ENCODE measurements at regions not wholly inside any gene's neighbourhood (a gene's known extent, or its start where the extent isn't known, plus 50 kb on each side); places are given as distances from the start of the nearest gene placed in this dataset.
"Not testable (repeated sequence)": the region's sequence is repeated elsewhere in the genome, so short reads cannot be mapped to it uniquely, and the experiment has no call there.

DNA sequence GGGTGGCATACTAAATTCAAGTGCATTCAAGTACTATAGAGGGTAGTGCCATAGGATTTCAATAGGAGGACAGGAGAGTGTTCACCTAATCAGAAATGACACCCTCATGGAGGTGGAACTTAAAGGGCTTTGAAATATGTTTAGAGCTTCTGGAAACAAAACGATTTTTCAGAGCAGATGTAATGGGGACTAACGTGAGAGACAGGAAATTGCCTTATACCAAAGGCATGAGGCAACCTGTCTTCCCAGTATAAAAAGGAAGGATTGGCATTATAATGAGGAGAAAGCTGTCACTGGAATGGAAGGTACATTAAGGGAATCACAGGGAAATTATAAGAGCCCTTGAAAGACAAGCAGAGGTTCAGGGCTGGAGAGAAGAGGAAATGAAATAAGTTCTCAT, 116.3 kb upstream of the PNPLA4 start:
- Mint-ChIP-seq H3K27ac (ENCODE audit: unreplicated experiment) (no peak overlapping the region), H3K9me3 (ENCODE audit: unreplicated experiment) (no peaks in the 10 kb centered on the region), H3K27me3 (ENCODE audit: low read depth, unreplicated experiment) (no peaks in the 10 kb centered on the region), H3K4me1 (ENCODE audit: low read depth, unreplicated experiment) (no peaks in the 10 kb centered on the region), H3K4me3 (ENCODE audit: unreplicated experiment) (no peak overlapping the region), H3K36me3 (ENCODE audit: low read depth, unreplicated experiment) (no peaks in the 10 kb centered on the region)
- DNase-seq (ENCODE audit: low read depth) (no peak), FAIRE-seq (peak; percentile 49)
- no peaks in the 10 kb centered on the region for H3K36me3 ChIP-seq (ENCODE audit: insufficient read depth, low read length)
- no peak overlapping the region for H3K4me3 ChIP-seq (ENCODE audit: insufficient read depth, low read depth, low read length)
- H4K20me1 ChIP-seq (ENCODE audit: insufficient read depth, low read length) = no peaks in the 10 kb centered on the region
- H3K9me3 ChIP-seq (ENCODE audit: insufficient read depth, low read depth, low read length) = no peaks in the 10 kb centered on the region
- no peaks in the 10 kb centered on the region for H3K79me2 ChIP-seq (ENCODE audit: insufficient read depth, low read length)
- H3K27me3 ChIP-seq (ENCODE audit: insufficient read depth, low read length) = no peaks in the 10 kb centered on the region
- H3K4me2 ChIP-seq (ENCODE audit: low read length) = no peak overlapping the region
- H3K9ac ChIP-seq (ENCODE audit: low read length) = no peak overlapping the region
- TF ChIP-seq EZH2 (IDR thresholded peaks at IDR 0.05; ENCODE audit: insufficient read depth, low read length) = no peak
- TF ChIP-seq, protein P1, sequence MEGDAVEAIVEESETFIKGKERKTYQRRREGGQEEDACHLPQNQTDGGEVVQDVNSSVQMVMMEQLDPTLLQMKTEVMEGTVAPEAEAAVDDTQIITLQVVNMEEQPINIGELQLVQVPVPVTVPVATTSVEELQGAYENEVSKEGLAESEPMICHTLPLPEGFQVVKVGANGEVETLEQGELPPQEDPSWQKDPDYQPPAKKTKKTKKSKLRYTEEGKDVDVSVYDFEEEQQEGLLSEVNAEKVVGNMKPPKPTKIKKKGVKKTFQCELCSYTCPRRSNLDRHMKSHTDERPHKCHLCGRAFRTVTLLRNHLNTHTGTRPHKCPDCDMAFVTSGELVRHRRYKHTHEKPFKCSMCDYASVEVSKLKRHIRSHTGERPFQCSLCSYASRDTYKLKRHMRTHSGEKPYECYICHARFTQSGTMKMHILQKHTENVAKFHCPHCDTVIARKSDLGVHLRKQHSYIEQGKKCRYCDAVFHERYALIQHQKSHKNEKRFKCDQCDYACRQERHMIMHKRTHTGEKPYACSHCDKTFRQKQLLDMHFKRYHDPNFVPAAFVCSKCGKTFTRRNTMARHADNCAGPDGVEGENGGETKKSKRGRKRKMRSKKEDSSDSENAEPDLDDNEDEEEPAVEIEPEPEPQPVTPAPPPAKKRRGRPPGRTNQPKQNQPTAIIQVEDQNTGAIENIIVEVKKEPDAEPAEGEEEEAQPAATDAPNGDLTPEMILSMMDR (IDR thresholded peaks at IDR 0.05; ENCODE audit: insufficient read depth, low read depth, low read length) = no peak
- no peak overlapping the region for H3K27ac ChIP-seq (ENCODE audit: low read depth, low read length)
- H2AFZ ChIP-seq (ENCODE audit: low read depth, low read length) = no peak overlapping the region
- H3K4me1 ChIP-seq (ENCODE audit: insufficient read depth, low read length) = no peaks in the 10 kb centered on the region

DNA sequence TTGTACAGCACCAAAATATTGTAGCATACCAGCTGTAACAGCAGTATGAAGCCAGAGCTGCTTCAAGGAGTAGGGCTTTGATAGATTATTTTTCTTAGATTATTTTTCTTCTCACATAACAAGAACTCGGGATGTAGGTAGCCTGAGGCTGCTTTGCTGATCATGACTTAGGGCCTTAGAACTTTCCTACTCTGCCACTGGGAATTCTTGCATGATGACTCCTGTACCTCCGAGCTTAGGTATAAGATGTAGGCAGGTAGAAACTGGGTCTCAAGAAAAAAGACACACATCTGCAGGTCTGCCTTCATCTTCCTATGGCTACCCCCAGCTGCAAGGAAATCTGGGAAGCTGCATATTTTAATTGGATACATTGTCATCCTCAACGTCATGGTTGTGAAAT, 115.9 kb upstream of the PNPLA4 start:
- Mint-ChIP-seq H3K27me3 (ENCODE audit: low read depth, unreplicated experiment) (no peaks in the 10 kb centered on the region), H3K4me3 (ENCODE audit: unreplicated experiment) (no peak overlapping the region), H3K36me3 (ENCODE audit: low read depth, unreplicated experiment) (no peaks in the 10 kb centered on the region), H3K9me3 (ENCODE audit: unreplicated experiment) (no peaks in the 10 kb centered on the region), H3K4me1 (ENCODE audit: low read depth, unreplicated experiment) (no peaks in the 10 kb centered on the region), H3K27ac (ENCODE audit: unreplicated experiment) (no peak overlapping the region)
- no peaks in the 10 kb centered on the region for H3K36me3 ChIP-seq (ENCODE audit: insufficient read depth, low read length)
- no peak overlapping the region for H3K4me2 ChIP-seq (ENCODE audit: low read length)
- H3K4me1 ChIP-seq (ENCODE audit: insufficient read depth, low read length) = no peaks in the 10 kb centered on the region
- no peaks in the 10 kb centered on the region for H3K9me3 ChIP-seq (ENCODE audit: insufficient read depth, low read depth, low read length)
- no peaks in the 10 kb centered on the region for H3K27me3 ChIP-seq (ENCODE audit: insufficient read depth, low read length)
- H3K79me2 ChIP-seq (ENCODE audit: insufficient read depth, low read length) = no peaks in the 10 kb centered on the region
- no peaks in the 10 kb centered on the region for H4K20me1 ChIP-seq (ENCODE audit: insufficient read depth, low read length)
- FAIRE-seq = no peak
- TF ChIP-seq EZH2 (IDR thresholded peaks at IDR 0.05; ENCODE audit: insufficient read depth, low read length) = no peak
- TF ChIP-seq, protein P1 (IDR thresholded peaks at IDR 0.05; ENCODE audit: insufficient read depth, low read depth, low read length) = no peak
- H3K4me3 ChIP-seq (ENCODE audit: insufficient read depth, low read depth, low read length) = no peak overlapping the region
- H2AFZ ChIP-seq (ENCODE audit: low read depth, low read length) = no peak overlapping the region
- H3K27ac ChIP-seq (ENCODE audit: low read depth, low read length) = no peak overlapping the region
- no peak overlapping the region for H3K9ac ChIP-seq (ENCODE audit: low read length)
- no peak for DNase-seq (ENCODE audit: low read depth)

DNA sequence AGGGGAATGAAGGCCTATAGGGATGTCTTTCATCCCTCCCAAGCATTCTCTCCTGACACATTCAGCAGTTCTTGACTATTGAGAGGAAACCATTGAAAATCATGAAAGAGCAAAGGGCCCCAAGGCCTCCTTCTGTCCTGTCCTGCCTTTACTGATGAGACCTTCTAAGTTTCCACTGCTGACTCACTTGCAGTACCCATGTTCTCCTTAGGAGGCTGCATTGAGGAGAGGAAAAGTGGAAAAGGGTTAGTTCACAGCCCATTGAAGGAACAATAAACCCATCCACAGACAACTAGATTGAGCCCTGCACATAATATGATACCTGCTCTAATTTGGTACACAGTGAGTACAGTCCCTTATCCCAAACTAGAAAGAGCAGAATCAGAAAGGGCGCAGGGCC, 115.1 kb upstream of the PNPLA4 start:
- Mint-ChIP-seq H3K27me3 (ENCODE audit: low read depth, unreplicated experiment) (no peaks in the 10 kb centered on the region), H3K4me3 (ENCODE audit: unreplicated experiment) (no peak overlapping the region), H3K36me3 (ENCODE audit: low read depth, unreplicated experiment) (no peaks in the 10 kb centered on the region), H3K9me3 (ENCODE audit: unreplicated experiment) (no peaks in the 10 kb centered on the region), H3K4me1 (ENCODE audit: low read depth, unreplicated experiment) (no peaks in the 10 kb centered on the region), H3K27ac (ENCODE audit: unreplicated experiment) (no peak overlapping the region)
- DNase-seq (ENCODE audit: low read depth) = no peak
- H3K4me3 ChIP-seq (ENCODE audit: insufficient read depth, low read depth, low read length) = no peak overlapping the region
- no peaks in the 10 kb centered on the region for H4K20me1 ChIP-seq (ENCODE audit: insufficient read depth, low read length)
- no peaks in the 10 kb centered on the region for H3K36me3 ChIP-seq (ENCODE audit: insufficient read depth, low read length)
- TF ChIP-seq, protein P1 (IDR thresholded peaks at IDR 0.05; ENCODE audit: insufficient read depth, low read depth, low read length) = peak; percentile 4
- TF ChIP-seq EZH2 (IDR thresholded peaks at IDR 0.05; ENCODE audit: insufficient read depth, low read length) = no peak
- H2AFZ ChIP-seq (ENCODE audit: low read depth, low read length) = no peak overlapping the region
- no peaks in the 10 kb centered on the region for H3K27me3 ChIP-seq (ENCODE audit: insufficient read depth, low read length)
- H3K9me3 ChIP-seq (ENCODE audit: insufficient read depth, low read depth, low read length) = no peaks in the 10 kb centered on the region
- FAIRE-seq = no peak
- H3K79me2 ChIP-seq (ENCODE audit: insufficient read depth, low read length) = no peaks in the 10 kb centered on the region
- H3K9ac ChIP-seq (ENCODE audit: low read length) = no peak overlapping the region
- H3K27ac ChIP-seq (ENCODE audit: low read depth, low read length) = no peak overlapping the region
- no peaks in the 10 kb centered on the region for H3K4me1 ChIP-seq (ENCODE audit: insufficient read depth, low read length)
- H3K4me2 ChIP-seq (ENCODE audit: low read length) = no peak overlapping the region

DNA sequence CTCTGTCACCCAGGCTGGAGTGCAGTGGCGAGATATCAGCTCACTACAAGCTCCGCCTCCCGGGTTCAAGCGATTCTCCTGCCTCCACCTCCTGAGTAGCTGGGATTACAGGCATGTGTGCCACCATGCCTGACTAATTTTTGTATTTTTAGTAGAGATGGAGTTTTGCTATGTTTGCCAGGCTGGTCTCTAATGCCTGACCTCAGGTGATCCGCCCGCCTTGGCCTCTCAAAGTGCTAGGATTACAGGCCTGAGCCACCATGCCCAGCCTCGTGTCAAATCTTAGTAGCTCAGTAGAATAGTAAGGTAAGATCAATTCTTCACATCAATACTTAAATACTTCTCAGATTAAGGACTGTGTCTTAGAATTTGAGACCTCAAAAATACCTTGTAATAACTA, 112.5 kb upstream of the PNPLA4 start:
- not testable (repeated sequence) for H3K27me3 Mint-ChIP-seq (ENCODE audit: low read depth, unreplicated experiment); H3K4me1 Mint-ChIP-seq (ENCODE audit: low read depth, unreplicated experiment); H3K4me2 ChIP-seq (ENCODE audit: low read length); H3K4me3 ChIP-seq (ENCODE audit: insufficient read depth, low read depth, low read length); H2AFZ ChIP-seq (ENCODE audit: low read depth, low read length); H3K27ac Mint-ChIP-seq (ENCODE audit: unreplicated experiment); H3K4me1 ChIP-seq (ENCODE audit: insufficient read depth, low read length); H3K36me3 ChIP-seq (ENCODE audit: insufficient read depth, low read length); DNase-seq (ENCODE audit: low read depth); H3K9ac ChIP-seq (ENCODE audit: low read length); H3K27me3 ChIP-seq (ENCODE audit: insufficient read depth, low read length); H3K79me2 ChIP-seq (ENCODE audit: insufficient read depth, low read length); H3K9me3 Mint-ChIP-seq (ENCODE audit: unreplicated experiment); H4K20me1 ChIP-seq (ENCODE audit: insufficient read depth, low read length); H3K4me3 Mint-ChIP-seq (ENCODE audit: unreplicated experiment); FAIRE-seq; H3K27ac ChIP-seq (ENCODE audit: low read depth, low read length); H3K9me3 ChIP-seq (ENCODE audit: insufficient read depth, low read depth, low read length); H3K36me3 Mint-ChIP-seq (ENCODE audit: low read depth, unreplicated experiment)

Data from astrocyte (in vitro differentiated cells and primary cell).